ENCODE measurements at regions not wholly inside any gene's neighbourhood (a gene's known extent, or its start where the extent isn't known, plus 50 kb on each side); places are given as distances from the start of the nearest gene placed in this dataset.

DNA sequence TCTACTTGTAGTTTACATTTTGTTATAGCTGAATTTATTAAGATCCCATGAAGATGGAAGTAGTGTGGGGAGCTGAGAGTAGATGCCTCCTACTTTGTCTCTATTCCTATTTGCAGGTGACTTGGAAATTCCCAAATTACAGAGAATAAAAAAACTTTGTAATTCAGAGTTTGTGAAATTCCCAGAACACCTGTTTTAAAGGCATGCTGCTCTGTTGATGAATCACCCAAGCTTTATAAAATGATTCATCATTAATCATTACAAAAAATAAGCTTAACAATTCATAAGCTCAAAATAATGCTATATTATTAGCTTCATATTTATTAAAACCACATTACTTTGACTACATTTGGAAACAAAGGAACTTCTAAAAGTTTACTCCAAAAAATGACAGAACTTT, 856.3 kb downstream of the RPA4 start:
- Histone ChIP-seq H3K27me3 (no peaks in the 10 kb centered on the region), H3K36me3 (no peaks in the 10 kb centered on the region), H3K4me1 (no peaks in the 10 kb centered on the region), H3K4me3 (replicated peaks in 1 of 3) (no peak overlapping the region), H3K27ac (no peak overlapping the region), H3K9me3 (no peaks in the 10 kb centered on the region)
- intact Hi-C loops (cut with DNase I) = no loop called here
- no peak for DNase-seq
- TF ChIP-seq, protein P1, sequence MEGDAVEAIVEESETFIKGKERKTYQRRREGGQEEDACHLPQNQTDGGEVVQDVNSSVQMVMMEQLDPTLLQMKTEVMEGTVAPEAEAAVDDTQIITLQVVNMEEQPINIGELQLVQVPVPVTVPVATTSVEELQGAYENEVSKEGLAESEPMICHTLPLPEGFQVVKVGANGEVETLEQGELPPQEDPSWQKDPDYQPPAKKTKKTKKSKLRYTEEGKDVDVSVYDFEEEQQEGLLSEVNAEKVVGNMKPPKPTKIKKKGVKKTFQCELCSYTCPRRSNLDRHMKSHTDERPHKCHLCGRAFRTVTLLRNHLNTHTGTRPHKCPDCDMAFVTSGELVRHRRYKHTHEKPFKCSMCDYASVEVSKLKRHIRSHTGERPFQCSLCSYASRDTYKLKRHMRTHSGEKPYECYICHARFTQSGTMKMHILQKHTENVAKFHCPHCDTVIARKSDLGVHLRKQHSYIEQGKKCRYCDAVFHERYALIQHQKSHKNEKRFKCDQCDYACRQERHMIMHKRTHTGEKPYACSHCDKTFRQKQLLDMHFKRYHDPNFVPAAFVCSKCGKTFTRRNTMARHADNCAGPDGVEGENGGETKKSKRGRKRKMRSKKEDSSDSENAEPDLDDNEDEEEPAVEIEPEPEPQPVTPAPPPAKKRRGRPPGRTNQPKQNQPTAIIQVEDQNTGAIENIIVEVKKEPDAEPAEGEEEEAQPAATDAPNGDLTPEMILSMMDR (IDR thresholded peaks at IDR 0.05) = no peak
- no peak for TF ChIP-seq POLR2A (IDR thresholded peaks at IDR 0.05)

DNA sequence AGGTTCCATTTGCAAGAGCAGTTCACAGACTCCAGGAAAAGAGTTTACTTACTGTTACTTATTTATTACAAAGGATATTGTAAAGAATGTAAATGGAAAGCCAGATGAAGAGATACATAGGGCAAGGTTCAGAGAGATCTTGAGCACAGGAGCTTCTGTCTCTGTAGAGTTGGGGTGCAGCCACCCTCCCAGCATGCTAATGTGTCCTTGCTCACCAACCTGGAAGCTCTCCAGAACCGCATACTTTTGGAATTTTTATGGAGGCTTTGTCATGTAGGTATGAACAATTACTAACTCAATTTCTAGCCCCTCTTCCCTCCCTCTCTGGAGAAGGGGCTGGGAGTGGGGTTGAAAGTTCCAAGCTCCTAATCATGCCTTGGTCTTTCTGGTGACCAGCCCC, 857.2 kb downstream of the RPA4 start:
- H3K4me1 ChIP-seq = no peaks in the 10 kb centered on the region
- no peaks in the 10 kb centered on the region for H3K36me3 ChIP-seq
- no peak overlapping the region for H3K27ac ChIP-seq
- DNase-seq = no peak
- WGBS, 2 donors = 17 to 62% methylated on average over 1 of the region's 1 CpG
- intact Hi-C loops (cut with DNase I) = no loop called here
- TF ChIP-seq POLR2A (IDR thresholded peaks at IDR 0.05) = no peak
- TF ChIP-seq, protein P1 (IDR thresholded peaks at IDR 0.05) = no peak
- no peaks in the 10 kb centered on the region for H3K9me3 ChIP-seq
- no peaks in the 10 kb centered on the region for H3K27me3 ChIP-seq
- H3K4me3 ChIP-seq (replicated peaks in 1 of 3) = no peak overlapping the region

DNA sequence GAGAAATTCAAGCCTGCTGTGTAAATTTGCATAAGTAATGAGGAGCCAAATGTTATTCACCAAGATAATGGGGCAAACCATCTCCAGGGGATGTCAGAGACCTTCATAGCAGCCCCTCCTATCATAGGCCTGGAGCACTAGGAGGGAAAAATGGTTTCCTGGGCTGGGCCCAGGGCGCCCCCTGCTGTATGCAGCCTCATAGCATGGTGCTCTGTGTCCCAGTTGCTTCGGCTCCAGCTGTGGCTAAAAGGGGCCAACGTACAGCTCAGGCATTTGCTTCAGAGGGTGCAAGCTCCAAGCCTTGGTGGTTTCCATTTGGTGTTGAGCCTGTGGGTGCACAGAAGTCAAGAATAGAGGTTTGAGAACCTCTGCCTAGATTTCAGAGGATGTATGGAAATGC, 859.3 kb downstream of the RPA4 start:
- TF ChIP-seq, protein P1 (IDR thresholded peaks at IDR 0.05) = no peak
- no peak for TF ChIP-seq POLR2A (IDR thresholded peaks at IDR 0.05)
- Histone ChIP-seq H3K27ac (no peak overlapping the region), H3K36me3 (no peaks in the 10 kb centered on the region), H3K9me3 (no peaks in the 10 kb centered on the region), H3K4me3 (replicated peaks in 1 of 3) (no peak overlapping the region), H3K27me3 (no peaks in the 10 kb centered on the region), H3K4me1 (no peaks in the 10 kb centered on the region)
- no peak for DNase-seq
- intact Hi-C loops (cut with DNase I) = no loop called here
- no CpG with 5 or more reads among the region's 3 CpGs for WGBS, 2 donors

DNA sequence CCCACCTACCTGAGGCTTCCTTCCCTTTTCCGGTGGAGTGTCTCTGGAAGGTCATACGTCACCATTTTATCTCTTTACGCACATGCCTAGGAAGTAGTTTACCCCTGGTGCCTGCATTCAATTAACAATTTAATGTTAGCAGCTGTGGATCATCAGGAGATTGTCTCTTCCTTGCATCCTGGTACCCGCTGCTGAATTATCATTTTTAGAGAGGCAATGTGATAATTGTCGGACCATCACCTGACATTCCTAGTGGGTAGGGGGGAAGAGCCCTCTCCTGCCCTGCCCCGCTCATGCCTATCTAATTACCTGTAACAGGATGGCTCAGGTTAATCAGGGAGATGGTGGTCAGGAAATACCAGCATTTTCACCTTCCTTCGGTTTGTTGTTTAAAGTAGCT, 863.6 kb downstream of the RPA4 start:
- TF ChIP-seq, protein P1 (IDR thresholded peaks at IDR 0.05) = no peak
- TF ChIP-seq POLR2A (IDR thresholded peaks at IDR 0.05) = no peak
- Histone ChIP-seq H3K36me3 (no peaks in the 10 kb centered on the region), H3K4me3 (replicated peaks in 1 of 3) (no peak overlapping the region), H3K9me3 (no peaks in the 10 kb centered on the region), H3K27ac (no peak overlapping the region), H3K27me3 (no peaks in the 10 kb centered on the region), H3K4me1 (no peaks in the 10 kb centered on the region)
- intact Hi-C loops (cut with DNase I) = no loop called here
- DNase-seq = no peak
- WGBS, 2 donors = 62 to 81% methylated on average over 7 of the region's 7 CpGs

DNA sequence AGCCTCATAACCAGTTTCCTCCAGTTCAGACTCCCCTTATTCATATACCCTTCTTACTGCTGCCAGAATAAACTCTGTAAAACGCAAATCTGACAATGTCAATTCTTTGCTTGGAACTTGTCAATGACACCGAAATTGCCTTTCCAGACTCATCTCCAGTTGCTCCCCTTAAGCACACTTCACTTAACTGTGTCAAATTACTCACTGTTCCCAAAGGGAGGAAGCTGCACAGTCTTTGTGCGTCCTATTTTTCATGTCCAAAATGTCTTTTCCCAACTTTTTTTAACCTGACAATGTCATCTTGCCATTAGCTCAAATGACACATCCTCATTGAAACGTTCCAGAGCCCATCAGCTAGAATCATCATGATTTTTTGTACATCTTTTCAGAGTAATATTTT, 867.3 kb downstream of the RPA4 start:
- H3K4me1 ChIP-seq = no peaks in the 10 kb centered on the region
- no peaks in the 10 kb centered on the region for H3K9me3 ChIP-seq
- H3K36me3 ChIP-seq = no peaks in the 10 kb centered on the region
- H3K4me3 ChIP-seq (replicated peaks in 1 of 3) = no peak overlapping the region
- intact Hi-C loops (cut with DNase I) = no loop called here
- no peaks in the 10 kb centered on the region for H3K27me3 ChIP-seq
- TF ChIP-seq POLR2A (IDR thresholded peaks at IDR 0.05) = no peak
- TF ChIP-seq, protein P1 (IDR thresholded peaks at IDR 0.05) = no peak
- no peak overlapping the region for H3K27ac ChIP-seq
- no peak for DNase-seq
- WGBS, 2 donors = 62 to 64% methylated on average over 4 of the region's 4 CpGs
